ENCODE measurements at regions not wholly inside any gene's neighbourhood (a gene's known extent, or its start where the extent isn't known, plus 50 kb on each side); places are given as distances from the start of the nearest gene placed in this dataset.

GRCh38 chr5:135678640-135679268 lies 100.0 kb upstream of the CXCL14 start:
- Histone ChIP-seq H3K4me1 (ENCODE audit: control insufficient read depth in 3 of 3, insufficient read depth in 3 of 3, low read length in 3 of 3) (no peaks in the 10 kb centered on the region), H3K9me3 (ENCODE audit: control insufficient read depth in 3 of 3, low read length in 3 of 3) (peaks cover 2 to 14% (median 3%) of the 10 kb centered on the region in 3 donors), H3K4me3 (ENCODE audit: low read length in 3 of 3) (no peak overlapping the region), H3K36me3 (ENCODE audit: control insufficient read depth in 3 of 3, insufficient read depth in 3 of 3, low read length in 3 of 3) (no peaks in the 10 kb centered on the region), H3K9ac (ENCODE audit: low read depth in 1 of 3, low read length in 3 of 3) (no peak overlapping the region), H3K27me3 (ENCODE audit: control insufficient read depth in 3 of 3, insufficient read depth in 3 of 3, low read length in 3 of 3) (no peaks in the 10 kb centered on the region), H3K27ac (ENCODE audit: low read depth, low read length) (no peak overlapping the region)

GRCh38 chr5:135671966-135672365 lies 93.2 kb upstream of the CXCL14 start:
- H3K27ac ChIP-seq (ENCODE audit: low read depth, low read length) = no peak overlapping the region
- no peaks in the 10 kb centered on the region for H3K36me3 ChIP-seq (ENCODE audit: control insufficient read depth in 3 of 3, insufficient read depth in 3 of 3, low read length in 3 of 3)
- H3K9me3 ChIP-seq (ENCODE audit: control insufficient read depth in 3 of 3, low read length in 3 of 3) = peaks cover 0 to 2% (median under 1%) of the 10 kb centered on the region in 3 donors
- H3K4me3 ChIP-seq (ENCODE audit: low read length in 3 of 3) = no peak overlapping the region
- H3K4me1 ChIP-seq (ENCODE audit: control insufficient read depth in 3 of 3, insufficient read depth in 3 of 3, low read length in 3 of 3) = no peaks in the 10 kb centered on the region
- no peaks in the 10 kb centered on the region for H3K27me3 ChIP-seq (ENCODE audit: control insufficient read depth in 3 of 3, insufficient read depth in 3 of 3, low read length in 3 of 3)
- no peak overlapping the region for H3K9ac ChIP-seq (ENCODE audit: low read depth in 1 of 3, low read length in 3 of 3)

GRCh38 chr5:135671052-135671705 lies 92.4 kb upstream of the CXCL14 start:
- Histone ChIP-seq H3K4me1 (ENCODE audit: control insufficient read depth in 3 of 3, insufficient read depth in 3 of 3, low read length in 3 of 3) (no peaks in the 10 kb centered on the region), H3K9ac (ENCODE audit: low read depth in 1 of 3, low read length in 3 of 3) (no peak overlapping the region), H3K4me3 (ENCODE audit: low read length in 3 of 3) (no peak overlapping the region), H3K27ac (ENCODE audit: low read depth, low read length) (no peak overlapping the region), H3K27me3 (ENCODE audit: control insufficient read depth in 3 of 3, insufficient read depth in 3 of 3, low read length in 3 of 3) (no peaks in the 10 kb centered on the region), H3K36me3 (ENCODE audit: control insufficient read depth in 3 of 3, insufficient read depth in 3 of 3, low read length in 3 of 3) (no peaks in the 10 kb centered on the region), H3K9me3 (ENCODE audit: control insufficient read depth in 3 of 3, low read length in 3 of 3) (peaks cover 0 to 2% (median 0%) of the 10 kb centered on the region in 3 donors)

- Histone ChIP-seq H3K27ac (ENCODE audit: low read depth, low read length) (no peak overlapping the region), H3K36me3 (ENCODE audit: control insufficient read depth in 3 of 3, insufficient read depth in 3 of 3, low read length in 3 of 3) (no peaks in the 10 kb centered on the region), H3K4me3 (ENCODE audit: low read length in 3 of 3) (no peak overlapping the region), H3K9ac (ENCODE audit: low read depth in 1 of 3, low read length in 3 of 3) (no peak overlapping the region), H3K27me3 (ENCODE audit: control insufficient read depth in 3 of 3, insufficient read depth in 3 of 3, low read length in 3 of 3) (no peaks in the 10 kb centered on the region), H3K4me1 (ENCODE audit: control insufficient read depth in 3 of 3, insufficient read depth in 3 of 3, low read length in 3 of 3) (no peaks in the 10 kb centered on the region), H3K9me3 (ENCODE audit: control insufficient read depth in 3 of 3, low read length in 3 of 3) (peaks cover 0 to 2% (median 0%) of the 10 kb centered on the region in 3 donors)
These were observed 91.8 kb upstream of the CXCL14 start for GRCh38 chr5:135670588-135670987.

- Histone ChIP-seq H3K9ac (ENCODE audit: low read depth in 1 of 3, low read length in 3 of 3) (no peak overlapping the region), H3K27ac (ENCODE audit: low read depth, low read length) (no peak overlapping the region), H3K36me3 (ENCODE audit: control insufficient read depth in 3 of 3, insufficient read depth in 3 of 3, low read length in 3 of 3) (no peaks in the 10 kb centered on the region), H3K27me3 (ENCODE audit: control insufficient read depth in 3 of 3, insufficient read depth in 3 of 3, low read length in 3 of 3) (no peaks in the 10 kb centered on the region), H3K4me1 (ENCODE audit: control insufficient read depth in 3 of 3, insufficient read depth in 3 of 3, low read length in 3 of 3) (no peaks in the 10 kb centered on the region), H3K4me3 (ENCODE audit: low read length in 3 of 3) (no peak overlapping the region), H3K9me3 (ENCODE audit: control insufficient read depth in 3 of 3, low read length in 3 of 3) (no peaks in the 10 kb centered on the region)
These were observed 90.6 kb upstream of the CXCL14 start for GRCh38 chr5:135669416-135669815.

GRCh38 chr5:135667673-135668072 lies 88.9 kb upstream of the CXCL14 start:
- Histone ChIP-seq H3K9me3 (ENCODE audit: control insufficient read depth in 3 of 3, low read length in 3 of 3) (no peaks in the 10 kb centered on the region), H3K27me3 (ENCODE audit: control insufficient read depth in 3 of 3, insufficient read depth in 3 of 3, low read length in 3 of 3) (peaks cover 0 to under 1% (median 0%) of the 10 kb centered on the region in 3 donors)

GRCh38 chr5:135667204-135667603 lies 88.4 kb upstream of the CXCL14 start:
- Histone ChIP-seq H3K27ac (ENCODE audit: low read depth, low read length) (no peak overlapping the region), H3K9me3 (ENCODE audit: control insufficient read depth in 3 of 3, low read length in 3 of 3) (no peaks in the 10 kb centered on the region), H3K4me3 (ENCODE audit: low read length in 3 of 3) (no peak overlapping the region), H3K9ac (ENCODE audit: low read depth in 1 of 3, low read length in 3 of 3) (no peak overlapping the region), H3K27me3 (ENCODE audit: control insufficient read depth in 3 of 3, insufficient read depth in 3 of 3, low read length in 3 of 3) (peaks cover 0 to 4% (median 0%) of the 10 kb centered on the region in 3 donors), H3K36me3 (ENCODE audit: control insufficient read depth in 3 of 3, insufficient read depth in 3 of 3, low read length in 3 of 3) (no peaks in the 10 kb centered on the region), H3K4me1 (ENCODE audit: control insufficient read depth in 3 of 3, insufficient read depth in 3 of 3, low read length in 3 of 3) (no peaks in the 10 kb centered on the region)

More at GRCh38 chr5:135667673-135668072, 88.9 kb upstream of the CXCL14 start:
- no peaks in the 10 kb centered on the region for H3K36me3 ChIP-seq (ENCODE audit: control insufficient read depth in 3 of 3, insufficient read depth in 3 of 3, low read length in 3 of 3)
- no peak overlapping the region for H3K27ac ChIP-seq (ENCODE audit: low read depth, low read length)
- H3K9ac ChIP-seq (ENCODE audit: low read depth in 1 of 3, low read length in 3 of 3) = no peak overlapping the region
- no peaks in the 10 kb centered on the region for H3K4me1 ChIP-seq (ENCODE audit: control insufficient read depth in 3 of 3, insufficient read depth in 3 of 3, low read length in 3 of 3)
- no peak overlapping the region for H3K4me3 ChIP-seq (ENCODE audit: low read length in 3 of 3)

GRCh38 chr5:135662683-135663082 lies 83.9 kb upstream of the CXCL14 start:
- Histone ChIP-seq H3K4me3 (ENCODE audit: low read length in 3 of 3) (no peak overlapping the region), H3K36me3 (ENCODE audit: control insufficient read depth in 3 of 3, insufficient read depth in 3 of 3, low read length in 3 of 3) (no peaks in the 10 kb centered on the region), H3K27me3 (ENCODE audit: control insufficient read depth in 3 of 3, insufficient read depth in 3 of 3, low read length in 3 of 3) (peaks cover 0 to 4% (median 0%) of the 10 kb centered on the region in 3 donors), H3K4me1 (ENCODE audit: control insufficient read depth in 3 of 3, insufficient read depth in 3 of 3, low read length in 3 of 3) (peaks cover 0 to 5% (median under 1%) of the 10 kb centered on the region in 3 donors), H3K27ac (ENCODE audit: low read depth, low read length) (no peak overlapping the region), H3K9me3 (ENCODE audit: control insufficient read depth in 3 of 3, low read length in 3 of 3) (no peaks in the 10 kb centered on the region), H3K9ac (ENCODE audit: low read depth in 1 of 3, low read length in 3 of 3) (no peak overlapping the region)

GRCh38 chr5:135662061-135662481 lies 83.3 kb upstream of the CXCL14 start:
- Histone ChIP-seq H3K4me1 (ENCODE audit: control insufficient read depth in 3 of 3, insufficient read depth in 3 of 3, low read length in 3 of 3) (peaks cover 0 to 5% (median 4%) of the 10 kb centered on the region in 3 donors), H3K4me3 (ENCODE audit: low read length in 3 of 3) (no peak overlapping the region), H3K27ac (ENCODE audit: low read depth, low read length) (no peak overlapping the region), H3K27me3 (ENCODE audit: control insufficient read depth in 3 of 3, insufficient read depth in 3 of 3, low read length in 3 of 3) (peaks cover 0 to 4% (median 0%) of the 10 kb centered on the region in 3 donors), H3K9me3 (ENCODE audit: control insufficient read depth in 3 of 3, low read length in 3 of 3) (no peaks in the 10 kb centered on the region), H3K9ac (ENCODE audit: low read depth in 1 of 3, low read length in 3 of 3) (no peak overlapping the region), H3K36me3 (ENCODE audit: control insufficient read depth in 3 of 3, insufficient read depth in 3 of 3, low read length in 3 of 3) (no peaks in the 10 kb centered on the region)

GRCh38 chr5:135660826-135661575 lies 82.2 kb upstream of the CXCL14 start:
- no peak overlapping the region for H3K9ac ChIP-seq (ENCODE audit: low read depth in 1 of 3, low read length in 3 of 3)
- no peak overlapping the region for H3K27ac ChIP-seq (ENCODE audit: low read depth, low read length)
- H3K36me3 ChIP-seq (ENCODE audit: control insufficient read depth in 3 of 3, insufficient read depth in 3 of 3, low read length in 3 of 3) = no peaks in the 10 kb centered on the region
- H3K27me3 ChIP-seq (ENCODE audit: control insufficient read depth in 3 of 3, insufficient read depth in 3 of 3, low read length in 3 of 3) = peaks cover 0 to 4% (median 0%) of the 10 kb centered on the region in 3 donors
- H3K9me3 ChIP-seq (ENCODE audit: control insufficient read depth in 3 of 3, low read length in 3 of 3) = no peaks in the 10 kb centered on the region
- H3K4me1 ChIP-seq (ENCODE audit: control insufficient read depth in 3 of 3, insufficient read depth in 3 of 3, low read length in 3 of 3) = peaks cover 0 to 9% (median 7%) of the 10 kb centered on the region in 3 donors
- no peak overlapping the region for H3K4me3 ChIP-seq (ENCODE audit: low read length in 3 of 3)

Data from skeletal muscle tissue (tissue), 3 donors.